Natural killer cell (primary cell): ENCODE measurements at regions not wholly inside any gene's neighbourhood (a gene's known extent, or its start where the extent isn't known, plus 50 kb on each side); places are given as distances from the start of the nearest gene placed in this dataset.
A peak's percentile ranks its signal among the peaks of the same experiment; 100 is the strongest.
"Not testable (repeated sequence)": the region's sequence is repeated elsewhere in the genome, so short reads cannot be mapped to it uniquely, and the experiment has no call there.

Experiments
- ATAC-seq, 3 donors: fragments of 150-1000 bp in 2 of 3; fragments of 200-7000 bp in 1 of 3; cut with Tn5 transposase; 1 replicate in 1 of 3; 2 replicates in 2 of 3; pipeline ENCODE4 v1.10.0; 2021; ENCODE audit warnings: mild to moderate bottlenecking in 2 of 3, moderate library complexity in 2 of 3
- DNase-seq, 2 donors: peaks; one replicate each; pipeline versions ENCODE4 v3.0.0 to v3.0.0-alpha.2; 2013 to 2021; ENCODE audit warnings: mixed read lengths in 1 of 2
- H3K27ac ChIP-seq: one replicate; pipeline ENCODE4 v1.5.1; 2013; ENCODE audit warnings: mild to moderate bottlenecking, low read length
- H3K27me3 ChIP-seq: one replicate; pipeline ENCODE4 v1.6.1; 2013; ENCODE audit warnings: low read length; ENCODE audit not compliant: control insufficient read depth, insufficient read depth
- H3K36me3 ChIP-seq: one replicate; pipeline ENCODE4 v1.6.1; 2013; ENCODE audit warnings: low read length; ENCODE audit not compliant: control insufficient read depth, insufficient read depth
- H3K4me1 ChIP-seq: one replicate; pipeline ENCODE4 v1.6.1; 2013; ENCODE audit warnings: low read length; ENCODE audit not compliant: control insufficient read depth, insufficient read depth
- H3K4me3 ChIP-seq: one replicate; pipeline ENCODE4 v1.5.1; 2013; ENCODE audit warnings: low read length
- H3K9me3 ChIP-seq: one replicate; pipeline ENCODE4 v1.6.1; 2013; ENCODE audit warnings: low read length; ENCODE audit not compliant: control insufficient read depth, insufficient read depth
- H3K27ac Mint-ChIP-seq, 2 donors: one replicate each; pipeline ENCODE4 v1.8.0; 2022; ENCODE audit warnings: mild to moderate bottlenecking in 2 of 2, mixed read lengths in 2 of 2, moderate library complexity in 1 of 2
- H3K27me3 Mint-ChIP-seq, 2 donors: one replicate each; pipeline ENCODE4 v1.8.0; 2022; ENCODE audit warnings: low read depth in 2 of 2, mixed read lengths in 2 of 2
- H3K36me3 Mint-ChIP-seq: one replicate; pipeline ENCODE4 v1.8.0; 2022; ENCODE audit warnings: mixed read lengths
- H3K4me1 Mint-ChIP-seq, 2 donors: one replicate each; pipeline ENCODE4 v1.8.0; 2022; ENCODE audit warnings: mixed read lengths in 2 of 2
- H3K4me3 Mint-ChIP-seq: one replicate; pipeline ENCODE4 v1.8.0; 2022; ENCODE audit warnings: mild to moderate bottlenecking, moderate library complexity, mixed read lengths
- H3K9me3 Mint-ChIP-seq, 2 donors: one replicate each; pipeline ENCODE4 v1.8.0; 2022; ENCODE audit warnings: mixed read lengths in 2 of 2
- WGBS: methylation state at CpG from one replicate; pipeline ENCODE4 v1.1.7; 2013; ENCODE audit warnings: missing lambda C conversion rate; ENCODE audit not compliant: insufficient coverage; 5-methylcytosine and 5-hydroxymethylcytosine counted together
- intact Hi-C: fragments of 100-400 bp; cut with micrococcal nuclease; formaldehyde crosslinking; loops from one replicate; pipeline ENCODE4 v1.14.2; 2022
- TF ChIP-seq, protein P1 (sequence below): fragments of 200-600 bp; IDR thresholded peaks from one replicate; pipeline ENCODE4 v1.8.0; 2022; ENCODE audit warnings: antibody characterized with exemption

DNA sequence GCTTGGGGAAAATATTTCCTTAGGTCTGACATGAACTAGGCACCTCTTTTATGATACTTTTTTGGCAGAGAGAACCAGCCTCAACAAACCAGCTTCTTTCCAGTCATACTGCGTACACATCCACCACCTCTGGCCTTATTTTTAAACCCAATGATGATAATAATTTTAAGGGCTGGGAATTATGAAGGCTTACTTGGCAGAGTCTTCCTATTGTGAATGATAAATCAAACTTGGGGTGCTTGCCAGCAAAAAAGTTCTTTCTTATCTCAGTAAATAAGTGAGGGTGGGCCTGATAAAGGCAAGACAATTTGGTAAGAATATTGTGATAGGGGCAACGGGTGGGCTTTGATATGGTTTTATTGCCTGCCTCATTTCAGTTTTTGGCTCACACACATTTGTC is 1230.2 kb upstream of the ZEB2 start:
- Mint-ChIP-seq H3K27ac (no peak overlapping the region), H3K9me3 (no peaks in the 10 kb centered on the region), H3K4me3 (no peak overlapping the region), H3K4me1 (no peaks in the 10 kb centered on the region), H3K36me3 (no peaks in the 10 kb centered on the region), H3K27me3 (no peaks in the 10 kb centered on the region)
- 43% methylated on average over 1 of the region's 2 CpGs for WGBS
- Histone ChIP-seq H3K4me3 (no peak overlapping the region), H3K4me1 (no peaks in the 10 kb centered on the region), H3K27me3 (no peaks in the 10 kb centered on the region), H3K36me3 (no peaks in the 10 kb centered on the region), H3K27ac (no peak overlapping the region), H3K9me3 (no peaks in the 10 kb centered on the region)
- intact Hi-C loops, result no loop called here
- ATAC-seq, result no peak
- TF ChIP-seq, protein P1, sequence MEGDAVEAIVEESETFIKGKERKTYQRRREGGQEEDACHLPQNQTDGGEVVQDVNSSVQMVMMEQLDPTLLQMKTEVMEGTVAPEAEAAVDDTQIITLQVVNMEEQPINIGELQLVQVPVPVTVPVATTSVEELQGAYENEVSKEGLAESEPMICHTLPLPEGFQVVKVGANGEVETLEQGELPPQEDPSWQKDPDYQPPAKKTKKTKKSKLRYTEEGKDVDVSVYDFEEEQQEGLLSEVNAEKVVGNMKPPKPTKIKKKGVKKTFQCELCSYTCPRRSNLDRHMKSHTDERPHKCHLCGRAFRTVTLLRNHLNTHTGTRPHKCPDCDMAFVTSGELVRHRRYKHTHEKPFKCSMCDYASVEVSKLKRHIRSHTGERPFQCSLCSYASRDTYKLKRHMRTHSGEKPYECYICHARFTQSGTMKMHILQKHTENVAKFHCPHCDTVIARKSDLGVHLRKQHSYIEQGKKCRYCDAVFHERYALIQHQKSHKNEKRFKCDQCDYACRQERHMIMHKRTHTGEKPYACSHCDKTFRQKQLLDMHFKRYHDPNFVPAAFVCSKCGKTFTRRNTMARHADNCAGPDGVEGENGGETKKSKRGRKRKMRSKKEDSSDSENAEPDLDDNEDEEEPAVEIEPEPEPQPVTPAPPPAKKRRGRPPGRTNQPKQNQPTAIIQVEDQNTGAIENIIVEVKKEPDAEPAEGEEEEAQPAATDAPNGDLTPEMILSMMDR, result no peak
- no peak for DNase-seq

DNA sequence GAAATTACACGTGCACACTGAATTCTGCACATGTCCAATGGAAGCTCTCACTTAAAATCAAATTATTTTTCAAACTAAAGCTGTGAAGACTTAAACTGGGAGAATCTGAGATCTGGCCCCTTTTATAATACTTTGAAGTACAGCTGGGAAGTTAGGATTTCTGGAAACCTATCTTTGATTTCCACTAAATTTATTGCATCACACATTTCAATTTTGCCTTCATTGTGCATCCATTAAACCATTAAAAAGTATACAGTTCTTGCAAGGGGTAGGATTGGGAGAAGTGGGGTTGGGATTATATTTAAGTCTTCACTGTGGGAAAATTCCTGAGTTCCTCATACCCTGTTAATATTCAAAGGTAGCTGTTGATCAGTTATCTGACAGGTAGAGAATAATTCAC is 1229.6 kb upstream of the ZEB2 start:
- ATAC-seq (no peak), DNase-seq (no peak)
- H3K9me3 ChIP-seq, result no peaks in the 10 kb centered on the region
- intact Hi-C loops, result no loop called here
- H3K36me3 ChIP-seq, result no peaks in the 10 kb centered on the region
- WGBS, result 25% methylated on average over 1 of the region's 1 CpG
- Mint-ChIP-seq H3K4me3 (no peak overlapping the region), H3K27ac (no peak overlapping the region), H3K9me3 (no peaks in the 10 kb centered on the region), H3K27me3 (peaks cover 0 to 2% of the 10 kb centered on the region in 2 donors), H3K36me3 (no peaks in the 10 kb centered on the region), H3K4me1 (no peaks in the 10 kb centered on the region)
- H3K4me3 ChIP-seq, result no peak overlapping the region
- H3K27me3 ChIP-seq, result no peaks in the 10 kb centered on the region
- TF ChIP-seq, protein P1, result no peak
- H3K4me1 ChIP-seq, result no peaks in the 10 kb centered on the region
- no peak overlapping the region for H3K27ac ChIP-seq

DNA sequence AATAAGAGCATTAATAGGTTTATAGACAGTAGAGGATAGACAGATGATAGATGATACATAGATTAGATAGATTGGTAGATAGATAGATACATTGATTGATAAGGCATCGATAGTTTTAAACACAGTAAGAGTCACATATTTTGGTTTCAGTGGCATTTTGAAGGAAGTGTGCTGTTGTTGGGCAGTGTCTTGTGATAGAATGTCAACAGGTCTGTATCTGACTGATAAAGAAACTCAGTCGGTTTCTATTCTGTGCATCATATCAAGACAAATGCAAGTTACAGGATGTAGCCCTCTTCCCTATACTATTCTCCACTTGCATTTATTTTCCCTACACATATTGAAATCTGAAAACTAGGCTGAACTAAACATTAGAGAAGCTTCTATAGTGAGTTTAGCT is 1229.0 kb upstream of the ZEB2 start:
- Histone ChIP-seq H3K9me3 (no peaks in the 10 kb centered on the region), H3K27ac (no peak overlapping the region), H3K36me3 (no peaks in the 10 kb centered on the region), H3K27me3 (no peaks in the 10 kb centered on the region), H3K4me3 (no peak overlapping the region), H3K4me1 (no peaks in the 10 kb centered on the region)
- WGBS, result 2% methylated on average over 2 of the region's 2 CpGs
- H3K27me3 Mint-ChIP-seq, result peaks cover 0 to 2% of the 10 kb centered on the region in 2 donors
- no peak overlapping the region for H3K27ac Mint-ChIP-seq
- no peaks in the 10 kb centered on the region for H3K36me3 Mint-ChIP-seq
- H3K4me3 Mint-ChIP-seq, result no peak overlapping the region
- no peak for ATAC-seq
- no peak for DNase-seq
- TF ChIP-seq, protein P1, result no peak
- H3K4me1 Mint-ChIP-seq, result no peaks in the 10 kb centered on the region
- H3K9me3 Mint-ChIP-seq, result no peaks in the 10 kb centered on the region
- intact Hi-C loops, result no loop called here

DNA sequence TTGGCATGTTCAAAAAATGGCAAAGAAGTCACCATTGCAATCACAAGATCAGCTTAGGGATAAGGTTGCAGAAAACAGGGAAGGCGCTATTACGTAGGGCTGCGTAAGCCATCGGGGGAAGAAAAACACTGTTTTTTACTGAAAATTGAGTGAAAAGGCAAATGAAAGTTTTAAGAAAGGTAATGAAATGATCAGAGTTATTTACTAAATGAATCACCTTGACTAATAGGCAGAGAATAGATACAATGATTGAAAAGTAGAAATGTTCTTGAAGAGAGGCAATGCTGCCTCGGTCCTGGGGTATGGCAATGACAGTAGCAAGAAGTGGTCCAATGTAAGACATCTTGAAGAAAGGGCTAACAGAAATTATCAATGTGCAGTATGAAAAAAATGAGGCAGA is 1227.8 kb upstream of the ZEB2 start:
- no peak overlapping the region for H3K27ac Mint-ChIP-seq

DNA sequence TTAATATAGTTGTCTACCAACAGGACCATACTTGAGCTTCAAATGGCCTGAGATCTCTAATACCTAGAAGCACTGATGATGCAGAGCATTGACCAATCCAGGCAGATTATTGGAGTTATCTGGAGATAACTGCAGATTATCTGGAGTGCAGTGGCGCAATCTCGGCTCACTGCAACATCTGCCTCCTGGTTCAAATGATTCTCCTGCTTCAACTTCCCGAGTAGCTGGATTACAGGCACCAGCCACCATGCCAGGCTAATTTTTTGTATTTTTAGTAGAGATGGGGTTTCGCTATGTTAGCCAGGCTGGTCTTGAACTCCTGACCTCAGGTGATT is 1225.4 kb upstream of the ZEB2 start:
- WGBS, result 81% methylated on average over 4 of the region's 4 CpGs
- H3K36me3 Mint-ChIP-seq, H3K4me3 Mint-ChIP-seq, H3K4me1 Mint-ChIP-seq, H3K9me3 Mint-ChIP-seq, intact Hi-C loops, H3K27me3 ChIP-seq, H3K27ac ChIP-seq, H3K27ac Mint-ChIP-seq, DNase-seq, H3K36me3 ChIP-seq, H3K9me3 ChIP-seq, H3K4me1 ChIP-seq, H3K27me3 Mint-ChIP-seq, H3K4me3 ChIP-seq: not testable (repeated sequence)
- ATAC-seq, result peak in 1 of 3 donors; percentile 88

More for the DNA sequence above, 1227.8 kb upstream of the ZEB2 start:
- Histone ChIP-seq H3K36me3 (no peaks in the 10 kb centered on the region), H3K27me3 (no peaks in the 10 kb centered on the region), H3K4me1 (no peaks in the 10 kb centered on the region), H3K27ac (no peak overlapping the region), H3K9me3 (no peaks in the 10 kb centered on the region), H3K4me3 (no peak overlapping the region)
- 81% methylated on average over 5 of the region's 5 CpGs for WGBS
- Mint-ChIP-seq H3K27me3 (peaks cover 0 to 2% of the 10 kb centered on the region in 2 donors), H3K4me1 (no peaks in the 10 kb centered on the region), H3K36me3 (no peaks in the 10 kb centered on the region), H3K4me3 (no peak overlapping the region), H3K9me3 (no peaks in the 10 kb centered on the region)
- DNase-seq (no peak), ATAC-seq (no peak)
- intact Hi-C loops, result no loop called here
- TF ChIP-seq, protein P1, result no peak
